Activated T-cell treated with anti-CD3 and anti-CD28 coated beads for 4 hours (primary cell): ENCODE measurements at regions not wholly inside any gene's neighbourhood (a gene's known extent, or its start where the extent isn't known, plus 50 kb on each side); places are given as distances from the start of the nearest gene placed in this dataset.

Experiments
- DNase-seq: peaks from one replicate; pipeline ENCODE4 v3.0.0-alpha.2; 2020

DNA sequence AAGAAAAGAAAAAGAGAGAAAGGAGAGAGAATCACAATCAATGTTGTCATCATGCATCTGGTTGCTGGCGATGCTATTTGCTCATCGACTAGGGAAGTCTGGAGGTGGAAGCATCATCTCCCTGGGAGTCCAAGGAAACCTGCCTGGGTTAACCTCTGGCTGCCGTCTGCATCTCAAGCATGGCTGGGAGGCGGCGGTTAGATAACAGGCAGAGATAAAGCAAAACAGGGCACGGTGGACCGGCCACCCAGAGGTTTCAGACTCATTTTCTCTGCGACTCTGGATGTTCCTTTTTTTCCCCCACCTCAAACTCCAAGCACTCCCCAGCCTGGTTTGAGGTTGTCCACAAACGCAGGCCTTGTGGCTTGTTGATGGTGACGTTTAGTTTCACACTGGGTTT lies 161.2 kb downstream of the ENGASE start:
- DNase-seq: no peak

DNA sequence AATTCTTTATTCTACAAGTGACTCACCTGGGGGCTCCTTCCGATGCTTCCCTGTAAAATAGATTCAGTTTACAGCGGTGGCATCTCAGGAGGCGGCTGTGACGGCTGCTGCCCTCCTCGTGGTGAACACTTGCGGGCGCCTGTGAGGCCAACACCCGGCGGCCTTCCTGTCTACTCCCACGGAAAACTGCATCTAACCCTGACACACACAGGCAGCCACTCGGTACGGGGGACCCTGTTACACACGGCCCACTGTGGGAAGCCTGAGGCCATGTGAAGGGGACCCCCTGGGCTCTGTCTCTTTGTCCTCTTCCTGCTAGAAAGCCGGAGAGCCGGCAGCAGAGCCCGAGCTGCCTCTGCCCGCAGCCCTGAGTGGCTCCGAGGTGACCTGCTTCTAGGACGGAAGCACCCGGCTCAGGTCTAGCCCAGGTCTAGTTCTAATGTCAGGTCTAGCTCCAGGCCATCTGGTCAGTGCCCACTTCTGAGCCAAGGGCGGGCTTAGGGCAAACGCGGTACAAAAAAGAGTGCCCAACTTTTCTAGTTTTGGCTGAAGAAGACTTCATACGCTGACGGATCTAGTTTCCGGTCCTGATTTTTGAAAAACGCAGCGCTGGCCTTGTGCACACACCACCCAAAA lies 159.4 kb downstream of the ENGASE start:
- no peak for DNase-seq

DNA sequence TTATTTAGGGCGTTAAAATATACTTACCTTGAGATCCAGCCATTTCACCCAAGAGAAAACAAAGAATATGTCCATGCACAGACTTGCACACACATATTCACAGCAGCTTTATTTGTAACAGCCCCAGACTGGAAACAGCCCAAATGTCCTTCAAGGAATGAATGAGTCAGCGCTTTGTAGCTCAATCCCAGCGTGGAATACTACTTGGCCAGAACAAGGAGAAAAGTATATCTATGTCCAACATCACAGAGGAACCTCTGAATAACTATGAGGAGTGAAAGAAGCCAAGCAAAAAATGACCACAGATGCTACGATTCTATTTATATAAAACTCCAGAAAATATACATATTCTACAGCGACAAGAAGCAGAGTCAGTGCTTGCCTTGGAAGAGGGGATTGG lies 158.3 kb downstream of the ENGASE start:
- no peak for DNase-seq

DNA sequence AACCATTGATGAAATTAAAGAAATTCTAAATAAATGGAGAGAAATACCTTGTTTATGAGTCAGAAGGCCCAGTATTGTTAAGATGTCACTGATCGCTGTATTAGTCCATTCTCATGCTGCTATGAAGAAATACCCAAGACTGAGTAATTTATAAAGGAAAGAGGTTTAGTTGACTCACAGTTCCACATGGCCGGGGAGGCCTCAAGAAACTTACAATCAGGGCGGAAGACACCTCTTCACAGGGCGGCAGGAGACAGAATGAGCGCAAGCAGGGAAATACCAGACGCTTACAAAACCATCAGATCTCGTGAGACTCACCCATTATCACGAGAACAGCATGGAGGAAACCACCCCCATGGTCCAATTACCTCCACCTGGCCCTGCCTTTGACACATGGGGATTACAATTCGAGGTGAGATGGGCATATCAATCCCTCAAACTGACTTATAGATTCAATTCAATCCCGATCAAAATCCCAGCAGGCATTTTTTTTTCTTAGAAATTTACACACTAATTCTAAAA lies 157.2 kb downstream of the ENGASE start:
- no peak for DNase-seq

DNA sequence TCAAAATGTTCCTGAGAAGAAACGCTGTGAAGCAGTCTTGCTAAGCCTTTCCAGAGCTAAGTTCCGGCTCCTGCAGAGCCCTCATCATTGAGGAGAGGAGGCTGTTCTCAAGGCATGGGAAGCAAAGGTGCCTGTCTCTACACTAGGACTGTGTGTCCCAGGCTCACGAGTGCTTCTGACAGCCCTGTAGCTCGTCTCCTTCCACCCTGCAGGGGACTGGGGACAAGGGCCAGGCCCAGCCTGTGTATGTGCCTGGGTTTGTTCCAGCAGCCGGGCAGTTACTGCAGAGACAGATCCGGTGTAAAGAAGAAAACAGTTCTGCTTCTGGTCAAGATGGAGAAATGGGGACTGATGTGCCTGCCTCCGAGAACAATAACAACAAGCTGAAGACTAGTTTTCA lies 156.0 kb downstream of the ENGASE start:
- DNase-seq: no peak

DNA sequence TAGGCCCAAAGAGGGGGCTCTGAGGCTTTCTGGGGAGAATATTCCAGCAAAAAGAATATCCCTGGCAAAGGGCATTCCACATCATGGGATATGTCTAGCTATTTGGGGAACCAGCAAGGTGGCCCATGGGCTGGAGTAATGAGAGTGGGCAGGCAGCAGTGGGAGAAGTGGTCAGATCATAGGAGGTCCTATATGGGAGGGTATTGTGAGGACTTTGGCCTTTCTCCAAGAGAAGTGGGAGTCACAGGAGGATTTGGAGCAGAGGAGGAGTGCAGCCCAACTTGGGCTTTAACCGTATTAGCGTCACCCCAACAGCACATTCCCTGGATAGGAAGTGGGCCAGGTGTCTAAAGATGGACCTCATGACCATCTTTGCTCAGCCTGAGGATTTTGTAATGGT lies 151.4 kb downstream of the ENGASE start:
- no peak for DNase-seq

DNA sequence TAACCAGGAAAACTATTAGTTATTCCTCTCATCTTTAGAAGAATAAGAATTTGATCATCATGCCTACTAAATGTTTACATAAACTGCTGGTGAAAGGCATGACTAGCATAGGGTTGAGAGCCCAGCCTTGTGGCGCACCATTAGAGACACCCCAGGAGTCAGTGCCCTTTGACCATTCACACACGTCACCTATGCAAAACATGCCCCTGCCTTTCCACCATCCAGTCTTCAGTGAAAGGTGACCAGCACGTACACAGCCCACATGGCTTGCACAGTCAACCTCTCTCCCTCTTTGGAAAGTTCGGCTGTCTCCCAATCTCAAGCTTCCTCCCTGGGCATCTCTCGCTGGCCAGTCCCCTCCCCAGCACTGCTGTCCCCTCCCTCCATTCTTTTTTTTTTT lies 150.3 kb downstream of the ENGASE start:
- no peak for DNase-seq

DNA sequence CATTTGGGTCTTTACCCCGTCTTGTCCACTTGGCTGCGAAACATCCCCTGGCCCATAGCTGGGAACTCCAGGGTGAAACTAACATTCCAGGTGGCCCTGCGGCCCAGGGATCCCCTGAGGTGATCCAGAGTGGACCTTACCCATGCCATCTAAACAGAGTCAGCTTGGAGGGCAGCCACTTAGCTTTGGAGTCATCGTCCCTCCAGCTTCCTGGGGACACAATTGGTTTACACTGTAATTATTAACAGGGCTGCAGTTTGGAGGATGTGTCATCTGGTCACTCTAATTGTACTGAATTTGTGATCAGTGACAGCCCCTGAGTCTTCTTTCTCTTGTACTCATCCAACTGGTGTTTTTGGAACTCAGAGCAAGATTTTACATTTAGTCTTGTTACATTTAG lies 149.9 kb downstream of the ENGASE start:
- DNase-seq: no peak

DNA sequence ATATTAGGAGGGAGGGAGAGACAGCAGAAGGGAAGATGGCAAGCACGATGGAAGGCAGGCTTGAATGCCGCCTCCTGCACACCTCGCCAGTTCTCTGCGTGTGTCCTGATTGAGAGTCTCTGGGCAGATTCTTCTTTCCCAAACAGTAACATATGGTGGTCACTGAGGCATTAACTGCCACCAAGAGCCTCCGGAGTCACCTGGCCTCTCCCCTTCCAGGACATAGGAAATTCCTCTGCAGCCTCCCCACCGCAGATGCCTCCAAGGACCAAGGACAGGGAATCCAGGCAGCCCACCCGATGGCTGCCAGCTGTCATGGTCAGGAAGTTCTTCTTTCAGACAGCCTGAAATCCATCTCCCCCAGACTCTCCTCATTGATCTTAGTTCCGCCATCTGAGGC lies 149.3 kb downstream of the ENGASE start:
- DNase-seq: no peak

DNA sequence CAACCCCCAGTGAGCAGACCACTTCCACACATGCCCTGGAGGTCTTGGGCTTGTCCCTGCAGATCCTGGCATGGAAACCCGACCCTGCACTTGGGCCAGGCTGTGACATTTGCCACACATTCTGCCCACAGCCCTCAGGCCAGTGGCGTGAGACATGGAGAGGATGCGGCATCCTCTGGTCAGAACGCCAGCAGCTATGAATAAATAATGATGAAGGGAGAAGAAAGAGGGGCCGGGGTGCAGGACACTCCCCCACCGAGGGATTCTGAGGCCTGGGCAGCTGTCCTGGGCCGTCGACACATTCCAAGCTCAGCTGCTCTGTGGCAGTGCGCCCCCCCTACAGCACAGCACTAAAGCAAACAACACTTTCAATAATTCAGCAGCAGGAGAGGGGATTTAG lies 148.8 kb downstream of the ENGASE start:
- DNase-seq: no peak

DNA sequence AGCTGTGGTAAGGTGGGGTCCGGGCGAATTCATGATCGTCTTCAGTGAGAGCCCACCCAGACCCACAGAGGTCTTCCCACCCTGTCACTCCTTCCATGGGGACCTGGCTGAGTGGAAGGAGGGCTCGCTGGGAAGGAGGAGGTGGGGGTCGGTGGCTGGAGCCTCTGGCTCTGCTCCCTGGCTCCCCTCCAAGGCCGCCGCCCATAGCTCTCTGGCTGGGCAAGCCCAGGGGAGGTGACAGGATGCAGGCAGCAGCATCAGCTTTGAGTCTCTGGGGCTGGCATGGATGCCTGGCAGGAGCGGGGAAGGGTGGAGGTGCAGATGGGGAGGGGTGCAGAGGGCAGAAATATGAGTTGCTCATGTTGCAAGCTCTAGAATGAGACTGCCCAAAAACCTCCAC lies 147.0 kb downstream of the ENGASE start:
- DNase-seq: no peak

DNA sequence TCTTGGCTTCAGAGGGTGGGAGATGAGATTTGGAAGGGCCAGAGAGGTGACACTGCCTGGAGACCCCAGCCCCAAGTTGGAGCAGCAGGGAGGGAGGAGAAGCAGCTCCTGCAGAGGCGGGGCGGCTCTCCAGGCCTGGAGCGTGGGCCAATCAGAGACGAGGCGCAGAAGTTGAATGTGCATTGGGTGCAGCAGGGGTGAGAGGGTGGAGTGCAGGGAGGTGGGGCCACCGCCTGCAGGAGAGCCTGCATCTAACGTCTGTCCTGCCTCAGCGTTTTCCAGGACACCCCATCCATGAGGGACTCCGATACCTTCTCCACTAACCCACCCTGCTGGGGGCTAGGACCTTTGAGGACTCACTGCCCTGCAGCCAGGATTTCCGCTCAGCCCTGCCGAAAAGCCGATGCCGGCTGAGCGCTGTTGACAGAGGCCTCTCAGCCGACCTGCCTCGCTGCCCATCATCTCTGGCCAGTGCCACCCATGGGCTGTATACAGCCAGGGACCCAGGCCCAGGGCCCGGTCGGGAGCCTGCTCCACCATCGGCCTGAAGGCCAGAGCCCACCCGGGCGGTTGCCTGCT lies 146.2 kb downstream of the ENGASE start:
- no peak for DNase-seq

DNA sequence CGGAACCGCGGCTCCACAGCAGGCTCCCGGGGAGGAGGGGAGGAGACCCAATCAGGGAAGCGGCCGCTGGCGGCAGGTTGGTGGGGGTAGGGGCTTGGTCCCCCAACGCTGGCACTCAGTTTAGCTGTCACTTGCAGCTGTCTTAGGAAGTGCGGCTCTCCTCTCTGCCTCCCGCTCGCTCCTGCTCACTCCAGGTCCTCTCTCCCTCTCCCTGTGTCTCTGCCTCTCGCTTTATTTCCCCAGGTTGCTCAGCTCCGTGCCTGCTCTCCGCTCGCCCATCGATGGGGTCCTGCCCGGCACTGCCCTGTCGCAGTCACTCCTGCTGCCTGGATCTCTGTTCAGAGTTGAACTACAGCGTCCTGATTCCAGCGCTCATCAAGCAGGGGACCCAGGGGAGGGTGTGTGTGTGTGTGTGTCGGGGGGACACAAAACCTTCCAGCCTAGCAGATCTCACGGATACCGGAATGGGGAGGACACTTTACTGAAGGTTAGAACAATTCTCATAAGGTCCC lies 145.6 kb downstream of the ENGASE start:
- DNase-seq: no peak

DNA sequence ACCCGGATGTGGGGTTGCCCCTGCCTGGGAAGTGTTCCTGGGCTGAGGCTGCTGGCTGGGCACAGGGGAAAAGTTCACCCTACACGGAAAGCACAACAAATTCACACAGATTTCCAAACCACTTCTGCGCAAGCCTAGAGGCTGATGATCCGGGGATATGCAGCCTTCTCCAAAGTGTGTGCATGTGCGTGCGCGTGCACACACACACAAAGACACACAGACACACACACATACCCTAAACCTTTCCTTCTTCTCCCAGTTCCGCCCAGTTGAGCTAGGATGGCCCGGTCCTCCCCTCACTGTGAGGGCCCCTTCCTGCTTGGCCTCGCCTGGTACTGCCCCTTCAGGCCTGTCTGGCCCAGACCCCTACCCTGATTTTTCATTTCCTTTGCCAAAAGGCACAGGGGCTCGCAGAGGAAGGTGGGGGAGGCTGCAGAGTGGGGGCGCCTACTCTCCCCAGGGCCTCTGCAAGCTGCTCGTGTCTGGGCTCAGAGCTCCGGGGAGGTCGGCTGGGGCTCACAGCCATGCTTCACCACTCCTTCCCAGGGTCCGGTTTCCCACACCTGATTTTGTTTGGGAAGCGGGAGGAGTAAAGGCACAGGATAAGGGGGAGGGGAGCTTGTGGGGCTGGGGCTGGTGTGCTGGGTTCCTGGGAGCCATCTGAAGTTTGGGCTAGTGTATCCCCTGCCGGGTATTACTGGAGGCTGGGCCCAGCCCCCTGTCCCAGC lies 144.7 kb downstream of the ENGASE start:
- DNase-seq: no peak

DNA sequence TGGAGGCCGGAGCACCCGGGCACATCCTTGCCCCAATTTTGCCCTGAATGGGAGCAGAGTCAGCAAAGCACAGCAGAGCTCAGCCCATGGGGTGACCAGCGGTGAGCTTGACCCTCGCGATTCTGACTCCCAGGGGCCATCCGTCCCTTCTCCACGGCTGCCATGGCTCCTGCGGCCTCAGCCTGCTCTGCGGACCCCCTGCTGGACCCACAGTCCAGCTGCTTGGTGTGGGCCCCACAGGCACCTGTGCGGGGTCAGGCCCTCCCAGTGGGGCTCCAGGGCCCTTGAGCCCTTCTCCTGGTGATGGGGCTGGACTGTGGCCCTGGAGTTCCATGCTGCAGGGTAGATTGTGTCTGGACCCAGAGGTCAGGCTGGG lies 144.2 kb downstream of the ENGASE start:
- no peak for DNase-seq

DNA sequence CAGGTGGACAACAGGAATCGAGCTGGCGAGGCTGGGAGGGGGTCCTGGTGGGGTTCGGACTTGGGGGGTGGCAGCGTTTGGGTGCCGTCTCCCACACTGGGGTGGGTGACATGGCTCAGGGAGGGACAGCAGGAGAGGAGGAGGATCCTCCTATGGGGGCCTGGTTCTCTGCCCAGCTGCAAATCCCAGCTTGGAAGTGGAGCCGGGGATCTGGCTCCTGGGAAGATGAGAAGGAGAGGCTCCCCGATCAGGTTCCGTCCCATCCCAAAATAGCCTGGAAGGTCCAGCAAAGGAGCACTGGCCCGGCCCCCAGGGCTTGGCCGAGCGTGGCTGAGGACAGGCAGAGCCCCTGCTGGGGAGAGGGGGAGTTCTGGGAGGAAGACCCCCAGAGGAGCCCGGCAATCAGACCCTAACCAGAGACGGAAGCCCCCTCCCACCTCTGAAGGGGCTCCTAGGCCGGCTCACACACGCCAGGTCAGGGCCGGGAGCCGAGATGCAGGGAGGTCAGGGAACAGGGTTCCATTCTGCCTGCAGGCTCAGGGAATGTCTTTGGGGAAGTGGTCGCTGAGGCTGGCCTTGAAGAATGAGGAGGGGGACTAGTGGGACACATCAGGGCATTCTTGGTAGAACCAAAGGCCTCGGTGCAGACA lies 143.7 kb downstream of the ENGASE start:
- DNase-seq: no peak

DNA sequence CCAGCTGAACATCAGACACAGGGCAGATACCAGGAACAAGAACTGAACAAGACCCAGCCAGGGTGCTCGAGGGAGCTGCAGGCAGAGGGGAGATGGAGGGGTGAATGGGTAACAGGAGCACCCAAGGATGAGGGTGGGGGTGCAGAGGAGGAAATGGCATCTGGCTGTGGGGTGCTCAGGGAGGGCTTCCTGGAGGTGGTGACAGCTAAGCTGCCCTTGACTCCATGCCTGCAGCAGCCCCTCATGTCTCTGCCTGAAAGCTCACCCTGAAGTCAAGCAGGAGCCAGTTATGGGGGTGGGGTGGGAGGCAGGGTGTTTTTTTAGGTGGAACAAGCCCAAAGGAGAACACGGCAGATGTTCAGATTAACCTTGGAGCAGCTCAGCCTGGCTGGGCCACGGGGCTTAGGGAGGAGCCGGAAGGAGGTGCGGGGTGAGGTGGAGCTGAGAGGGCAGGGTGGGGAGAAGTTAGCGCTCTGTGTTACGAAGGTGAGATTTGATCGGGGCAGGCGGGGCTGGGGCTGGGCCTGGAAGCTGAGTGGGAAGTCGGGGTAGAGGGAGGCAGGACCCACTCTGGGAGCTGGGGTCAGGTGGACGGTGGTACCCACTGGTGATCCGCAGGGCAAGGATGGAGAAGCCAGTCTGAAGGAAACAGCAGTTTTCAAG lies 143.0 kb downstream of the ENGASE start:
- DNase-seq: no peak

DNA sequence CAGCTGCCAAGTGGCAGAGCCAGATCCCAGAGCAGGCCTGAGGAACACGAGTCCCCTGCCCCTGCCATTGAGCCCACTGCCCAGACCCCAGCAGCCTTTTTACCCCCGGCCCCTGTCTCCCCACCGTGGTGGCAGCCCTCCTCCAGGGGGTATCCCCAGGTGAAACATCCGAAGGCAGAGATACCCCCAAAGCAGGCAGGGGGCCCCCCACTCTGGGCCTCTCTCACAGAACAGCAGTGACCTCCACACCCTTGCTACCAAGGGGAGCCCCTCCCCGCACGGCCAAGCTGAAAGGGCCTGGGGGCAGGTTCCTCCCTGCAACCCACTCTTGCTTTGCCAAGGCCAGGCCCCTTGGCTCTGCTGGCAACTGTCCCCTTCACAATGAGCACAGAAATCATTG lies 142.2 kb downstream of the ENGASE start:
- no peak for DNase-seq

DNA sequence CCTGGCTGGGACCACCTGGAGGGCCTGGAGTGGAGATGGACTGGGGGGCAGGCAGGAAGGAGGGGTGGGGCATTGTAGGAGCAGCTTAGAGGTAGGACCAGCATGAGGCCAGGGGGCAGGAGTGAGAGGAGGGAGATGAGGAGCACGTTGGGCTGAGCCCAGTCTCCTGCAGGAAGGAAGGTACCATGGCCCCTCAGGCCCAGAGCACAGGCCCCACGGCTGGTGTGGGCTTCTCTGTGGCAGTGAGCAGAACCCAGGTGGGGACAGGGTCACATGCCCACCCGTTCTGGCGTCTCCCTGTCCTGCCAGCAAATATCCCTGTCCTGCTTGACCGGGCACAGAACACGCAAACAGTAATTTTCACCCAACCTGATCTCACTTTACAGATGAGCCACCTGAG lies 141.8 kb downstream of the ENGASE start:
- DNase-seq: no peak

DNA sequence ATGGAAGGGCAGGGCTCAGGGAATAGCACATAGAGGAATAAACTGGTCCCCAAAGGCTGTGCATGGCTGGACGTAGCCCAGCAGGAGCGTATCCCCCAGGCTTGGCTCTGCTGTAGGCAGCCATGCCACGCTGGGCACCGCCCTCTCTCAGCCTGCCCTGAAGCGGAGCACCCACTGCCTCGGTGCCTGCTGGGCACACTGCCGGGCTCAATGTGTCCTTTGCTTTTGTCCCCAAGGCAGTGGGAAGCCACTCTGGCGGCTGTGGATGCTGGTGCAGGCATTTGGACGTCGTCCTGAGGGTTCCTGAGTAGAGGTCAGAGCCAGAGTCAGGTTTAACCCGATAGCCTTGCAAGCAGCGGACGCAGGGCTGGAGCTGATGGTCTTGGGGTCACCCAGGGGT lies 141.0 kb downstream of the ENGASE start:
- DNase-seq: no peak

DNA sequence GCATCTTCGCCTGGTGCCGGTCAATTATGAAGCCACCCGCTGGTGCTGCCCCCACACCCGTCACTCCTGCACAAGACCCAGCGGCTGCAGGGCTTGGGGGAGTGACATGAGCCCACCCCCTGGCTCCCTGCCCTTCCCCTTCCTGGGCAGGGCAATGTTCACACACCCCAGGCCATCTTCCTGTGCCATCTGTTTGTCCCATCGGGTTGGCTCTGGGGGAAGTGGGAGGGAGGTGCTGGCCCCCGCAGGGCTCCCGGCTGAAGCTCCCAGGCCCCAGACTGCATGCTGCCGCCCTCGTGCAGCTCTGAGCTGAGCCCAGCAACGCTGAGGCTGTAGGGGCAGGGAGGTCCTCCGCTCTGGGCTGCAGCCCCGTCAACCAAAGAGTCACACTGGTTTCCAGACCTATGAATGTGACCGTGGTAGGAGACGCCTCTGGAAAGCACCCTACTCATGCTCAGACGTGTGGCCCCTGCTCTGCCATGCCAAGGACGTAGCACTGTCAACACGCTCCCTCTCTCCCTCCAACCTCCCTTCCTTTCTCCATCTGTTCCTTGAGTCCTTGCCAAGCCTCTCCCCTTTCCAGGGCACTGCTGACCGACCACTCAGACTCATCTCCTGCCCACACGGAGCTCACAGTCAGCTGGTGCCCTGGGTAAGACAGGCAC lies 140.4 kb downstream of the ENGASE start:
- no peak for DNase-seq

DNA sequence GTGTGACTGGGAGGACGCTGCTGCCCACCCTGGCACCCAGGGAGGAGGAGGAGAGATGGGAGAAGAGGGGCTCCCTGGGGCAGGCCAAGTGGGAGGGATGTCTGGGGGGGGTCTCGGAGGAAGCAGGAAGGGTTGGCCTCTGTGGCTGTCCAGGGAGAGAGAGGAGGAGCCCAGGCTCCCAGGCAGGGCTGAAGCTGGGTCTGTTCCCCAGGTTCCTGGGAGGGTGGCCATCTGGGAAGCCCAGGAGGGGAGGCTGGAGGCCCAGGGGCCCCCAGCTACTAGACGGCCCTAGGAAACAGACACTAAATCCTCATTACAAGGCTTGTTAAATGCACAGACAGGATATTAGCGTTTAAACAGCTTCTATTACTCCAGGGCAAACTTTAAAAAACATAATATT lies 139.8 kb downstream of the ENGASE start:
- DNase-seq: no peak

DNA sequence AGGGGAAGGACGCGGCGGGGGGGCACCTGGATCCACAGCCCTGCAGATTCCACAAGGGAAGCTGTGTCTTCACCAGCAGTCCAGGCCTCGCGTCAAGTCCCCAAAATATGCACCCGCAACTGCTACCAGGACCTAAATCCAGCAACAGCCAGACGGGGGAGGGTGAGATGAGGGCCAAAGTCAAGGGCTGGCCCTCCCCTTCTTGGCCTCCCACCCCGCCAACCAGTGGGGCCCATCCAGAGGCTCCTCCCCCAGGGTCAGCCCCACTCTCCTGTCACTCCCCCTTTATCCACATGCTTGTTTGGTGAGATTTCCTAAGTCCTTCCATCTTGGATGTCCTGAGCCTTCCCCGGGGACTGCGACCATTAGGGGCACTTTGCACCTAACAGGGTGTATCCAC lies 138.7 kb downstream of the ENGASE start:
- no peak for DNase-seq
